GF-D8 (cell line): ENCODE measurements at regions not wholly inside any gene's neighbourhood (a gene's known extent, or its start where the extent isn't known, plus 50 kb on each side); places are given as distances from the start of the nearest gene placed in this dataset.

ENCODE experiments used
- DNase-seq: peaks from one replicate; lab custom pipeline; 2025; lab: John Stamatoyannopoulos, UW

- no peak for DNase-seq
Measured at GRCh38 chr2:74735009-74735408, 81.0 kb downstream of the SEMA4F start.

- DNase-seq = no peak
Measured at GRCh38 chr2:74735564-74735963, 81.5 kb downstream of the SEMA4F start.

GRCh38 chr2:74736589-74736988, 82.5 kb downstream of the SEMA4F start:
- no peak for DNase-seq

- DNase-seq = no peak
Measured at GRCh38 chr2:74738586-74738985, 84.5 kb downstream of the SEMA4F start.

GRCh38 chr2:74739129-74739528, 85.1 kb downstream of the SEMA4F start:
- no peak for DNase-seq

- no peak for DNase-seq
Measured at GRCh38 chr2:74739733-74740241, 85.7 kb downstream of the SEMA4F start.

GRCh38 chr2:74740395-74740740, 86.3 kb downstream of the SEMA4F start:
- no peak for DNase-seq

GRCh38 chr2:74740741-74741431, 86.8 kb downstream of the SEMA4F start:
- no peak for DNase-seq

- no peak for DNase-seq
Measured at GRCh38 chr2:74741629-74742028, 87.6 kb downstream of the SEMA4F start.

GRCh38 chr2:74742471-74742870, 88.4 kb downstream of the SEMA4F start:
- no peak for DNase-seq

- DNase-seq = no peak
Measured at GRCh38 chr2:74743039-74743438, 89.0 kb downstream of the SEMA4F start.

- no peak for DNase-seq
Measured at GRCh38 chr2:74743778-74744177, 89.7 kb downstream of the SEMA4F start.

- no peak for DNase-seq
Measured at GRCh38 chr2:74744731-74745515, 89.0 kb upstream of the HK2 start.

GRCh38 chr2:74745766-74746165, 88.2 kb upstream of the HK2 start:
- no peak for DNase-seq

GRCh38 chr2:74746480-74746879, 87.4 kb upstream of the HK2 start:
- DNase-seq = no peak

GRCh38 chr2:74747411-74748080, 86.4 kb upstream of the HK2 start:
- DNase-seq = no peak

- no peak for DNase-seq
Measured at GRCh38 chr2:74748665-74749064, 85.3 kb upstream of the HK2 start.

GRCh38 chr2:74749432-74749831, 84.5 kb upstream of the HK2 start:
- DNase-seq = no peak

GRCh38 chr2:74751981-74752851, 81.7 kb upstream of the HK2 start:
- no peak for DNase-seq

GRCh38 chr2:74755386-74755785, 78.5 kb upstream of the HK2 start:
- no peak for DNase-seq

- no peak for DNase-seq
Measured at GRCh38 chr2:74756356-74756890, 77.5 kb upstream of the HK2 start.

GRCh38 chr2:74759986-74760385, 73.9 kb upstream of the HK2 start:
- no peak for DNase-seq
